GM12878 (cell line): ENCODE measurements at regions not wholly inside any gene's neighbourhood (a gene's known extent, or its start where the extent isn't known, plus 50 kb on each side); places are given as distances from the start of the nearest gene placed in this dataset.

Experiments used
- ATAC-seq: fragments of 200-7000 bp; cut with Tn5 transposase; 3 replicates; pipeline ENCODE4 v1.9.1; 2020; ENCODE audit warnings: mild to moderate bottlenecking, moderate library complexity
- BruUV-seq: library from RNA; stranded (reverse); fragments of 400-500 nt; replicated peaks from 2 replicates; lab custom pipeline; 2021; lab: Mats Ljungman, UMichigan
- CTCF ChIA-PET: fragments of 300-600 bp; sonication (Branson Sonifier 250); formaldehyde crosslinking; extraction: SDS; loops from one replicate; lab custom pipeline; 2021; ENCODE audit warnings: inconsistent platforms; lab: Yijun Ruan, JAX
- POLR2A ChIA-PET: fragments of 350-600 bp; formaldehyde crosslinking; extraction: SDS; loops from one replicate; lab custom pipeline; 2021; ENCODE audit warnings: inconsistent platforms; lab: Charles Lee
- RAD21 ChIA-PET: fragments of 300-600 bp; sonication (Branson Sonifier 250); formaldehyde crosslinking; loops from one replicate; lab custom pipeline; 2023; ENCODE audit warnings: antibody characterized with exemption; ENCODE audit not compliant: unreplicated experiment; lab: Charles Lee
- SMC1A ChIA-PET: fragments of 300-600 bp; sonication (Branson Sonifier 250); formaldehyde crosslinking; loops from one replicate; lab custom pipeline; 2023; ENCODE audit not compliant: unreplicated experiment, uncharacterized antibody; lab: Charles Lee
- DNase-seq: peaks from one replicate; pipeline ENCODE4 v3.0.0-alpha.2; 2011; ENCODE audit warnings: low read depth, low spot score
- FAIRE-seq: peaks from 3 replicates; lab custom pipeline; 2011; peaks lifted over from hg19 to GRCh38; lab: Jason Lieb, UNC
- H2AFZ ChIP-seq: 2 replicates; pipeline ENCODE4 v1.6.0; 2011; ENCODE audit warnings: low read depth, low read length, control low read depth; ENCODE audit not compliant: control insufficient read depth
- H3K27ac ChIP-seq: 2 replicates; pipeline ENCODE4 v1.5.1; 2011; ENCODE audit warnings: control low read depth; ENCODE audit not compliant: control insufficient read depth, insufficient read depth
- H3K27me3 ChIP-seq, 2 experiments: replicated peaks in 1 of 2; 2 replicates each; pipeline versions ENCODE4 v1.6.0 to v1.6.1; 2011; ENCODE audit warnings: low read length in 1 of 2; ENCODE audit not compliant: control insufficient read depth in 2 of 2, insufficient read depth in 2 of 2
- H3K36me3 ChIP-seq, 2 experiments: 2 replicates each; pipeline ENCODE4 v1.5.1; 2011; ENCODE audit warnings: low read length in 1 of 2; ENCODE audit not compliant: control insufficient read depth in 2 of 2, insufficient read depth in 2 of 2
- H3K4me1 ChIP-seq: 2 replicates; pipeline ENCODE4 v1.6.1; 2011; ENCODE audit warnings: mild to moderate bottlenecking, low read length, moderate library complexity, mixed read lengths; ENCODE audit not compliant: control insufficient read depth, insufficient read depth
- H3K4me2 ChIP-seq: 2 replicates; pipeline ENCODE4 v1.6.0; 2011; ENCODE audit warnings: control low read depth; ENCODE audit not compliant: control insufficient read depth, insufficient read depth
- H3K4me3 ChIP-seq: fragments of 200-600 bp; sonication (generic); 2 replicates; pipeline ENCODE4 v1.5.1; 2016
- H3K79me2 ChIP-seq: 2 replicates; pipeline ENCODE4 v1.6.0; 2011; ENCODE audit warnings: low read length; ENCODE audit not compliant: control insufficient read depth, insufficient read depth
- H3K9ac ChIP-seq: 2 replicates; pipeline ENCODE4 v1.8.0; 2011; ENCODE audit warnings: low read length, control low read depth, mixed read lengths; ENCODE audit not compliant: control insufficient read depth, insufficient read depth
- H3K9me3 ChIP-seq: replicated peaks from 3 replicates; pipeline ENCODE4 v1.5.1; 2011; ENCODE audit warnings: mild to moderate bottlenecking, low read length; ENCODE audit not compliant: control insufficient read depth, insufficient read depth
- H4K20me1 ChIP-seq: 2 replicates; pipeline ENCODE4 v1.6.0; 2011; ENCODE audit not compliant: control insufficient read depth, insufficient read depth
- BMI1 ChIP-seq: fragments of 450-650 bp; IDR thresholded peaks from 2 replicates; pipeline ENCODE4 v1.6.1; 2016; ENCODE audit warnings: mild to moderate bottlenecking, moderate library complexity, borderline replicate concordance
- CHD4 ChIP-seq: fragments of 200-600 bp; sonication (generic); IDR thresholded peaks from 2 replicates; pipeline ENCODE4 v1.6.1; 2016; ENCODE audit warnings: mild to moderate bottlenecking
- E2F4 ChIP-seq: IDR thresholded peaks from 2 replicates; pipeline ENCODE4 v1.6.1; 2012; ENCODE audit warnings: low read depth, low read length, improper control_type of control experiment
- HDAC2 ChIP-seq: fragments of 200-600 bp; sonication (generic); IDR thresholded peaks from 2 replicates; pipeline ENCODE4 v1.6.1; 2017
- IRF3 ChIP-seq: fragments of 450-650 bp; IDR thresholded peaks from 2 replicates; pipeline ENCODE4 v1.6.1; 2014; ENCODE audit warnings: mild to moderate bottlenecking
- MEF2A ChIP-seq: IDR thresholded peaks from 2 replicates; pipeline ENCODE4 v1.6.1; 2011; ENCODE audit warnings: low read depth, mild to moderate bottlenecking, low read length, moderate library complexity; ENCODE audit not compliant: insufficient read depth
- MYC ChIP-seq: IDR thresholded peaks from 2 replicates; pipeline ENCODE4 v1.6.1; 2011; ENCODE audit warnings: mild to moderate bottlenecking, low read length, moderate library complexity, inconsistent platforms; ENCODE audit not compliant: insufficient read depth, insufficient replicate concordance, insufficient read length, severe bottlenecking
- PAX5 ChIP-seq: IDR thresholded peaks from 2 replicates; pipeline ENCODE4 v1.6.1; 2011; ENCODE audit warnings: low read depth, low read length, borderline replicate concordance
- POLR2AphosphoS5 ChIP-seq: IDR thresholded peaks from 2 replicates; pipeline ENCODE4 v1.6.1; 2011; ENCODE audit warnings: mild to moderate bottlenecking, low read length, inconsistent platforms
- SMAD1 ChIP-seq: fragments of 450-650 bp; IDR thresholded peaks from 2 replicates; pipeline ENCODE4 v1.6.1; 2018; ENCODE audit warnings: mild to moderate bottlenecking, low read depth; ENCODE audit not compliant: partially characterized antibody
- SMAD5 ChIP-seq: IDR thresholded peaks from 2 replicates; pipeline ENCODE4 v1.6.1; 2016; ENCODE audit warnings: antibody characterized with exemption, low read depth
- YBX1 ChIP-seq: fragments of 450-650 bp; IDR thresholded peaks from 2 replicates; pipeline ENCODE4 v1.6.1; 2016; ENCODE audit warnings: antibody characterized with exemption
- ZBTB11 ChIP-seq: fragments of 450-650 bp; formaldehyde crosslinking; IDR thresholded peaks from 2 replicates; pipeline ENCODE4 v1.5.0; 2022; ENCODE audit warnings: mild to moderate bottlenecking, missing genetic modification characterization
- ZZZ3 ChIP-seq: IDR thresholded peaks from 2 replicates; pipeline ENCODE4 v1.6.1; 2011; ENCODE audit warnings: low read depth; ENCODE audit not compliant: control insufficient read depth, insufficient read length
- WGBS: methylation state at CpG from one replicate; pipeline ENCODE4 v1.1.6; 2016; ENCODE audit warnings: low lambda C conversion rate; ENCODE audit not compliant: insufficient replicate concordance, insufficient coverage; ENCODE audit errors: missing lambda C conversion rate; 5-methylcytosine and 5-hydroxymethylcytosine counted together
- in situ Hi-C: fragments of 300-500 bp; cut with MboI; formaldehyde crosslinking; loops from 9 replicates; pipeline ENCODE4 v1.14.3; 2018; ENCODE audit warnings: mixed read lengths
- intact Hi-C: fragments of 100-400 bp; cut with micrococcal nuclease; formaldehyde crosslinking; loops from one replicate; pipeline ENCODE4 v1.14.2; 2022; ENCODE audit not compliant: unreplicated experiment

GRCh38 chr6:140433072-140433471, 1058.6 kb upstream of the CITED2 start (continued):
- TF ChIP-seq YBX1 = no peak
- TF ChIP-seq E2F4 = no peak
- no peak for TF ChIP-seq HDAC2

DNA sequence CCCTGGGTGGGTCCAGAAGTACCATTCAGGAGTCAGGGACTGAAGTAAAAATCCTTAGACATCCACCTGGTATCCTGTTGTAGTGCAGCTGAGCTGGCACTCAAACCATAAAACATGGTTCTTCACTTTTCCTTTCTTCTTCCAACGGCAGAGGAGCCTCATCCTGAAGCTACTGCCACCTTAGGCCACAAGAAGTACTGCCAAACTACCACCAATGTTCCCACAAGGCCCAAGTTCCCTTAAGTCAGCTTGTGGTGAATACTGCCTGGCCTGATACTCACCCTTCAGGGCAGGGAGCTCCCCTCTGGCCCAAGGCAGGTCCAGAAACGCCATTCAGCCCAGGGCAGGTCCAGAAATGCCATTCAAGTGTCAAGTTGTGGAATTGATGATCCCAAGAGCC, 1053.4 kb upstream of the CITED2 start:
- no TSS peak for BruUV-seq
- Histone ChIP-seq H3K4me2 (no peak overlapping the region), H3K36me3 (no peaks in the 10 kb centered on the region), H3K4me3 (no peak overlapping the region), H3K4me1 (no peaks in the 10 kb centered on the region), H3K9me3 (no peaks in the 10 kb centered on the region), H3K27me3 (no peaks in the 10 kb centered on the region), H3K27ac (no peak overlapping the region), H4K20me1 (no peaks in the 10 kb centered on the region), H3K9ac (no peak overlapping the region), H3K79me2 (no peaks in the 10 kb centered on the region), H2AFZ (no peak overlapping the region)
- no peak for ATAC-seq
- ChIA-PET SMC1A (interaction anchor here (0.5 kb wide), 1 partner anchor 379 kb away, joined by 3 read pairs; no protein-coding TSS in a partner anchor), RAD21 (no interaction called here), CTCF (no interaction called here), POLR2A (interaction anchor here (0.6 kb wide), 1 partner anchor 115 kb away, joined by 4 read pairs; no protein-coding TSS in a partner anchor)
- intact Hi-C loops = no loop called here
- WGBS = 0% methylated on average over 2 of the region's 2 CpGs
- no peak for FAIRE-seq
- no peak for DNase-seq
- in situ Hi-C loops = no loop called here
- TF ChIP-seq PAX5 (no peak), POLR2AphosphoS5 (no peak), BMI1 (no peak), ZBTB11 (CRISPR knock-in tag) (no peak), SMAD1 (no peak), MYC (no peak), CHD4 (no peak), ZZZ3 (no peak), SMAD5 (no peak), IRF3 (no peak), MEF2A (no peak)
